HCT116 (cell line): ENCODE measurements at regions not wholly inside any gene's neighbourhood (a gene's known extent, or its start where the extent isn't known, plus 50 kb on each side); places are given as distances from the start of the nearest gene placed in this dataset.

Experiments used
- ATAC-seq: fragments of 200-7000 bp; cut with Tn5 transposase; 2 replicates; pipeline ENCODE4 v1.9.1; 2020; ENCODE audit warnings: mild to moderate bottlenecking, moderate library complexity
- BruUV-seq: library from RNA; stranded (reverse); fragments of 400-500 nt; replicated peaks from 2 replicates; lab custom pipeline; 2021; lab: Mats Ljungman, UMichigan
- CTCF ChIA-PET: fragments of 300-600 bp; sonication (Branson Sonifier 250); formaldehyde crosslinking; loops from one replicate; lab custom pipeline; 2021; ENCODE audit warnings: antibody characterized with exemption; lab: Charles Lee
- POLR2A ChIA-PET: fragments of 300-600, 350-600 bp; sonication (Branson Sonifier 250); formaldehyde crosslinking; loops from one replicate; lab custom pipeline; 2021; ENCODE audit warnings: antibody characterized with exemption; lab: Charles Lee
- RAD21 ChIA-PET, 2 experiments: fragments of 300-600 bp; sonication (Branson Sonifier 250); formaldehyde crosslinking; loops; one replicate each; lab custom pipeline; 2023; ENCODE audit warnings: low total read pairs in 2 of 2; ENCODE audit not compliant: uncharacterized antibody in 2 of 2, unreplicated experiment in 2 of 2, low non-redundant PET in 1 of 2; lab: Charles Lee
- DNase-seq: peaks from one replicate; pipeline ENCODE4 v3.0.0-alpha.2; 2010; ENCODE audit warnings: low read depth, low spot score
- H2AFZ ChIP-seq: fragments of 200-600 bp; shearing (Covaris generic), sonication (generic); 2 replicates; pipeline ENCODE4 v1.6.1; 2017; ENCODE audit warnings: low read depth, mixed run types, mixed read lengths, antibody characterized with exemption, low read length; ENCODE audit not compliant: poor library complexity, severe bottlenecking
- H3K27ac ChIP-seq: 2 replicates; pipeline ENCODE4 v1.5.1; 2012; ENCODE audit warnings: low read depth, low read length
- H3K27me3 ChIP-seq: fragments of 200-600 bp; sonication (generic); 2 replicates; pipeline ENCODE4 v1.6.1; 2016; ENCODE audit warnings: mixed run types, low read length, mixed read lengths; ENCODE audit not compliant: insufficient read depth
- H3K36me3 ChIP-seq, 2 experiments: fragments of 200-500 bp in 1 of 2; fragments of 200-600 bp in 1 of 2; sonication (Bioruptor generic) in 1 of 2; sonication (generic) in 1 of 2; 2 replicates each; pipeline versions ENCODE4 v1.5.1 to v1.6.1; 2014 to 2016; ENCODE audit warnings: low read length in 2 of 2, inconsistent platforms in 1 of 2, mixed read lengths in 1 of 2, mixed run types in 1 of 2; ENCODE audit not compliant: insufficient read depth in 2 of 2, control insufficient read depth in 1 of 2
- H3K4me1 ChIP-seq, 2 experiments: fragments of 200-600 bp in 1 of 2; sonication (generic) in 1 of 2; 2 replicates each; pipeline versions ENCODE4 v1.5.1 to v1.6.1; 2012 to 2017; ENCODE audit warnings: low read length in 2 of 2, inconsistent platforms in 1 of 2, mild to moderate bottlenecking in 1 of 2, mixed read lengths in 1 of 2, mixed run types in 1 of 2, moderate library complexity in 1 of 2; ENCODE audit not compliant: insufficient read depth in 2 of 2, control insufficient read depth in 1 of 2
- H3K4me2 ChIP-seq: fragments of 200-600 bp; sonication (generic); 2 replicates; pipeline ENCODE4 v1.6.1; 2017; ENCODE audit warnings: mixed run types, low read length, mixed read lengths
- H3K4me3 ChIP-seq, 2 experiments: fragments of 200-600 bp in 1 of 2; sonication (generic) in 1 of 2; replicated peaks in 1 of 2; 2 replicates each; pipeline ENCODE4 v1.5.1; 2011 to 2016; ENCODE audit warnings: low read length in 2 of 2, control low read depth in 1 of 2, low read depth in 1 of 2, mild to moderate bottlenecking in 1 of 2, mixed read lengths in 1 of 2, mixed run types in 1 of 2
- H3K79me2 ChIP-seq: fragments of 200-600 bp; sonication (generic); 2 replicates; pipeline ENCODE4 v1.6.1; 2017; ENCODE audit warnings: mild to moderate bottlenecking, mixed run types, low read length, moderate library complexity, mixed read lengths; ENCODE audit not compliant: insufficient read depth
- H3K9ac ChIP-seq: fragments of 200-600 bp; sonication (generic); 2 replicates; pipeline ENCODE4 v1.6.1; 2016; ENCODE audit warnings: low read length, mixed read lengths
- H3K9me2 ChIP-seq: fragments of 200-600 bp; sonication (generic), shearing (Covaris generic); 2 replicates; pipeline ENCODE4 v1.6.1; 2017; ENCODE audit warnings: mixed run types, mild to moderate bottlenecking, moderate library complexity; ENCODE audit not compliant: insufficient read depth
- H3K9me3 ChIP-seq, 2 experiments: fragments of 200-500 bp in 1 of 2; fragments of 200-600 bp in 1 of 2; sonication (Bioruptor generic) in 1 of 2; sonication (generic) in 1 of 2; 2 replicates each; pipeline ENCODE4 v1.6.1; 2014 to 2017; ENCODE audit warnings: low read length in 2 of 2, mixed read lengths in 2 of 2, inconsistent platforms in 1 of 2, low read depth in 1 of 2, mild to moderate bottlenecking in 1 of 2, mixed run types in 1 of 2, moderate library complexity in 1 of 2; ENCODE audit not compliant: control insufficient read depth in 1 of 2, insufficient read depth in 1 of 2
- H4K20me1 ChIP-seq: fragments of 200-600 bp; sonication (generic), shearing (Covaris generic); 2 replicates; pipeline ENCODE4 v1.6.1; 2017; ENCODE audit warnings: mixed run types, mild to moderate bottlenecking, moderate library complexity; ENCODE audit not compliant: insufficient read depth
- CEBPB ChIP-seq: IDR thresholded peaks from 2 replicates; pipeline ENCODE4 v1.6.1; 2012; ENCODE audit warnings: low read depth
- POLR2A ChIP-seq: IDR thresholded peaks from 2 replicates; pipeline ENCODE4 v1.7.0; 2011; ENCODE audit warnings: borderline replicate concordance; ENCODE audit not compliant: insufficient read depth, insufficient read length; ENCODE audit errors: extremely low read depth
- RAD21 ChIP-seq: IDR thresholded peaks from 2 replicates; pipeline ENCODE4 v1.6.1; 2012; ENCODE audit warnings: low read depth, mild to moderate bottlenecking
- SP1 ChIP-seq: IDR thresholded peaks from 2 replicates; pipeline ENCODE4 v1.6.1; 2012; ENCODE audit warnings: low read depth
- SRF ChIP-seq: IDR thresholded peaks from 2 replicates; pipeline ENCODE4 v1.6.1; 2012; ENCODE audit warnings: low read depth
- ZNF274 ChIP-seq: fragments of 200-500 bp; sonication (Bioruptor generic); IDR thresholded peaks from 2 replicates; pipeline ENCODE4 v1.6.1; 2014; ENCODE audit warnings: mild to moderate bottlenecking, low read depth, low read length, inconsistent platforms
- intact Hi-C: fragments of 100-400 bp; cut with micrococcal nuclease; formaldehyde crosslinking; loops from 2 replicates; pipeline ENCODE4 v1.10.0; 2022
- TF ChIP-seq, protein P1 (sequence below): IDR thresholded peaks from 2 replicates; pipeline ENCODE4 v1.6.1; 2012; ENCODE audit warnings: low read depth
- TF ChIP-seq, protein P2 (sequence below): IDR thresholded peaks from 2 replicates; pipeline ENCODE4 v1.6.1; 2012
- TF ChIP-seq, protein P3 (sequence below), 3 experiments: fragments of 200-600 bp in 1 of 3; sonication (generic) in 1 of 3; IDR thresholded peaks in 2 of 3; conservative IDR thresholded peaks in 1 of 3; 2 replicates each; pipeline ENCODE4 v1.5.1; 2012 to 2017; ENCODE audit warnings: low read depth in 2 of 3, low read length in 2 of 3, antibody characterized with exemption in 1 of 3, borderline replicate concordance in 1 of 3, control low read depth in 1 of 3, mild to moderate bottlenecking in 1 of 3, mixed read lengths in 1 of 3, mixed run types in 1 of 3, moderate library complexity in 1 of 3; ENCODE audit not compliant: insufficient read depth in 1 of 3

DNA sequence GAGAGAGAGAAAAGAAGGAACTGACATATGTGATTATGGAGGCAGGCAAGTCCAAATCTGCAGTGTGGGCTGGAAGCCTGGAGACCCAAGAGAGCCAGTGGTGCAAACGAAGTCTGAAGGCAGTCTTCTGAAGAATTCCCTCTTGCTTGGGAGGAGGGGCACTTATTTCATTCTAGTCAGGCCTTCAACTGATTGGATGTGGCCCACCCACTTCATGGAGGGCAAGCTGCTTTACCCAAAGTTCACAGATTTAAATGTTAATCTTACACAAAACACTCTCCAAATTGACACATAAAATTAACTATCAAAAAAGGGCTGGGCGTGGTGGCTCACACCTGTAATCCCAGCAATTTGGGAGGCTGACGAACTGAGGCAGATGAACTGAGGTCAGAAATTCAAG lies 103.5 kb upstream of the RAB3GAP2 start:
- no peaks in the 10 kb centered on the region for H3K9me2 ChIP-seq
- CTCF ChIA-PET = no interaction called here
- no peak overlapping the region for H3K4me2 ChIP-seq
- H3K27me3 ChIP-seq = no peaks in the 10 kb centered on the region
- ATAC-seq = no peak
- no peak overlapping the region for H3K27ac ChIP-seq
- no peaks in the 10 kb centered on the region for H4K20me1 ChIP-seq
- H3K9me3 ChIP-seq = no peaks in the 10 kb centered on the region
- RAD21 ChIA-PET = no interaction called here
- no TSS peak for BruUV-seq
- no peak for TF ChIP-seq POLR2A
- no peak for TF ChIP-seq SP1
- TF ChIP-seq, protein P1, sequence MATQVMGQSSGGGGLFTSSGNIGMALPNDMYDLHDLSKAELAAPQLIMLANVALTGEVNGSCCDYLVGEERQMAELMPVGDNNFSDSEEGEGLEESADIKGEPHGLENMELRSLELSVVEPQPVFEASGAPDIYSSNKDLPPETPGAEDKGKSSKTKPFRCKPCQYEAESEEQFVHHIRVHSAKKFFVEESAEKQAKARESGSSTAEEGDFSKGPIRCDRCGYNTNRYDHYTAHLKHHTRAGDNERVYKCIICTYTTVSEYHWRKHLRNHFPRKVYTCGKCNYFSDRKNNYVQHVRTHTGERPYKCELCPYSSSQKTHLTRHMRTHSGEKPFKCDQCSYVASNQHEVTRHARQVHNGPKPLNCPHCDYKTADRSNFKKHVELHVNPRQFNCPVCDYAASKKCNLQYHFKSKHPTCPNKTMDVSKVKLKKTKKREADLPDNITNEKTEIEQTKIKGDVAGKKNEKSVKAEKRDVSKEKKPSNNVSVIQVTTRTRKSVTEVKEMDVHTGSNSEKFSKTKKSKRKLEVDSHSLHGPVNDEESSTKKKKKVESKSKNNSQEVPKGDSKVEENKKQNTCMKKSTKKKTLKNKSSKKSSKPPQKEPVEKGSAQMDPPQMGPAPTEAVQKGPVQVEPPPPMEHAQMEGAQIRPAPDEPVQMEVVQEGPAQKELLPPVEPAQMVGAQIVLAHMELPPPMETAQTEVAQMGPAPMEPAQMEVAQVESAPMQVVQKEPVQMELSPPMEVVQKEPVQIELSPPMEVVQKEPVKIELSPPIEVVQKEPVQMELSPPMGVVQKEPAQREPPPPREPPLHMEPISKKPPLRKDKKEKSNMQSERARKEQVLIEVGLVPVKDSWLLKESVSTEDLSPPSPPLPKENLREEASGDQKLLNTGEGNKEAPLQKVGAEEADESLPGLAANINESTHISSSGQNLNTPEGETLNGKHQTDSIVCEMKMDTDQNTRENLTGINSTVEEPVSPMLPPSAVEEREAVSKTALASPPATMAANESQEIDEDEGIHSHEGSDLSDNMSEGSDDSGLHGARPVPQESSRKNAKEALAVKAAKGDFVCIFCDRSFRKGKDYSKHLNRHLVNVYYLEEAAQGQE = no peak
- no peak for TF ChIP-seq CEBPB
- TF ChIP-seq RAD21 = no peak
- TF ChIP-seq, protein P2, sequence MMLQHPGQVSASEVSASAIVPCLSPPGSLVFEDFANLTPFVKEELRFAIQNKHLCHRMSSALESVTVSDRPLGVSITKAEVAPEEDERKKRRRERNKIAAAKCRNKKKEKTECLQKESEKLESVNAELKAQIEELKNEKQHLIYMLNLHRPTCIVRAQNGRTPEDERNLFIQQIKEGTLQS = no peak
- TF ChIP-seq ZNF274 = no peak
- TF ChIP-seq SRF = no peak
- TF ChIP-seq, protein P3, sequence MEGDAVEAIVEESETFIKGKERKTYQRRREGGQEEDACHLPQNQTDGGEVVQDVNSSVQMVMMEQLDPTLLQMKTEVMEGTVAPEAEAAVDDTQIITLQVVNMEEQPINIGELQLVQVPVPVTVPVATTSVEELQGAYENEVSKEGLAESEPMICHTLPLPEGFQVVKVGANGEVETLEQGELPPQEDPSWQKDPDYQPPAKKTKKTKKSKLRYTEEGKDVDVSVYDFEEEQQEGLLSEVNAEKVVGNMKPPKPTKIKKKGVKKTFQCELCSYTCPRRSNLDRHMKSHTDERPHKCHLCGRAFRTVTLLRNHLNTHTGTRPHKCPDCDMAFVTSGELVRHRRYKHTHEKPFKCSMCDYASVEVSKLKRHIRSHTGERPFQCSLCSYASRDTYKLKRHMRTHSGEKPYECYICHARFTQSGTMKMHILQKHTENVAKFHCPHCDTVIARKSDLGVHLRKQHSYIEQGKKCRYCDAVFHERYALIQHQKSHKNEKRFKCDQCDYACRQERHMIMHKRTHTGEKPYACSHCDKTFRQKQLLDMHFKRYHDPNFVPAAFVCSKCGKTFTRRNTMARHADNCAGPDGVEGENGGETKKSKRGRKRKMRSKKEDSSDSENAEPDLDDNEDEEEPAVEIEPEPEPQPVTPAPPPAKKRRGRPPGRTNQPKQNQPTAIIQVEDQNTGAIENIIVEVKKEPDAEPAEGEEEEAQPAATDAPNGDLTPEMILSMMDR (IDR thresholded peaks at IDR 0.05 in 2 of 3, conservative IDR thresholded peaks at IDR 0.05 in 1 of 3; ENCODE audit: borderline replicate concordance in 1 of 3, insufficient read depth in 1 of 3, low read depth in 2 of 3, low read length in 2 of 3) = no peak
- H3K36me3 ChIP-seq = no peaks in the 10 kb centered on the region
- H3K9ac ChIP-seq = no peak overlapping the region
- POLR2A ChIA-PET = no interaction called here
- DNase-seq = no peak
- no peak overlapping the region for H3K4me3 ChIP-seq
- peaks cover 3 to 17% of the 10 kb centered on the region in 2 experiments; a peak in 3 of 4 replicates for H3K4me1 ChIP-seq
- H3K79me2 ChIP-seq = no peaks in the 10 kb centered on the region
- intact Hi-C loops = loop anchor here (10.0 kb wide), 1 partner anchor 149 kb away; the partner anchor contains the start of gene MARK1
- H2AFZ ChIP-seq = no peak overlapping the region
